ENCODE measurements at regions not wholly inside any gene's neighbourhood (a gene's known extent, or its start where the extent isn't known, plus 50 kb on each side); places are given as distances from the start of the nearest gene placed in this dataset.

DNA sequence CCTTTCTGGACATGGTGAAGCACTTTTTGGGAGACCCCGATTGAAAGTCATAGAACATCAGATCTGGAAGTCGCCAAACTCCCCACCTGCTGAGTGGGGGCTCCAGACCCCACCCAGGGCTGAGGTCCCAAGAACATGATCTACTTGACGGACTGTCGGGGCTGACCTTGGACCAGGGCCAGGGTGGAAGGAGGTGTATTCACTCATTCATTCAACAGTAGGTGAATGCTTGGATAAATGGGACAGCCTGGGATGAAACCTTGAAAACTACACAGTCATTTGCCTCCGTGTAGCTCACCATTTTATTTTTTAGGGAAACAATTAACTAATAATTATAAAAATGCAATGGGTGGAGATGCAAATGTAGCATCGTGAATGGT, 629.0 kb downstream of the BRD1 start:
- TF ChIP-seq, protein P1, sequence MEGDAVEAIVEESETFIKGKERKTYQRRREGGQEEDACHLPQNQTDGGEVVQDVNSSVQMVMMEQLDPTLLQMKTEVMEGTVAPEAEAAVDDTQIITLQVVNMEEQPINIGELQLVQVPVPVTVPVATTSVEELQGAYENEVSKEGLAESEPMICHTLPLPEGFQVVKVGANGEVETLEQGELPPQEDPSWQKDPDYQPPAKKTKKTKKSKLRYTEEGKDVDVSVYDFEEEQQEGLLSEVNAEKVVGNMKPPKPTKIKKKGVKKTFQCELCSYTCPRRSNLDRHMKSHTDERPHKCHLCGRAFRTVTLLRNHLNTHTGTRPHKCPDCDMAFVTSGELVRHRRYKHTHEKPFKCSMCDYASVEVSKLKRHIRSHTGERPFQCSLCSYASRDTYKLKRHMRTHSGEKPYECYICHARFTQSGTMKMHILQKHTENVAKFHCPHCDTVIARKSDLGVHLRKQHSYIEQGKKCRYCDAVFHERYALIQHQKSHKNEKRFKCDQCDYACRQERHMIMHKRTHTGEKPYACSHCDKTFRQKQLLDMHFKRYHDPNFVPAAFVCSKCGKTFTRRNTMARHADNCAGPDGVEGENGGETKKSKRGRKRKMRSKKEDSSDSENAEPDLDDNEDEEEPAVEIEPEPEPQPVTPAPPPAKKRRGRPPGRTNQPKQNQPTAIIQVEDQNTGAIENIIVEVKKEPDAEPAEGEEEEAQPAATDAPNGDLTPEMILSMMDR (IDR thresholded peaks at IDR 0.05; ENCODE audit: insufficient read depth, low read length, poor library complexity, severe bottlenecking), result no peak
- no peak for TF ChIP-seq EZH2phosphoT487 (conservative IDR thresholded peaks at IDR 0.05; ENCODE audit: low read length)
